C4-2B (cell line): ENCODE measurements at regions not wholly inside any gene's neighbourhood (a gene's known extent, or its start where the extent isn't known, plus 50 kb on each side); places are given as distances from the start of the nearest gene placed in this dataset.
"Not testable (repeated sequence)": the region's sequence is repeated elsewhere in the genome, so short reads cannot be mapped to it uniquely, and the experiment has no call there.

Source experiments
- H3K27ac ChIP-seq: fragments of 450-650 bp; 2 replicates; pipeline ENCODE4 v1.5.1; 2017
- CTCF ChIP-seq: fragments of 450-650 bp; conservative IDR thresholded peaks from 2 replicates; pipeline ENCODE4 v1.5.1; 2017; ENCODE audit warnings: mild to moderate bottlenecking
- ZFX ChIP-seq: fragments of 450-650 bp; IDR thresholded peaks from 2 replicates; pipeline ENCODE4 v1.6.1; 2017

- TF ChIP-seq CTCF (no peak), ZFX (no peak)
- H3K27ac ChIP-seq = no peak overlapping the region
These were observed 133.4 kb downstream of the HNRNPD start for GRCh38 chr4:82240410-82240809.

DNA sequence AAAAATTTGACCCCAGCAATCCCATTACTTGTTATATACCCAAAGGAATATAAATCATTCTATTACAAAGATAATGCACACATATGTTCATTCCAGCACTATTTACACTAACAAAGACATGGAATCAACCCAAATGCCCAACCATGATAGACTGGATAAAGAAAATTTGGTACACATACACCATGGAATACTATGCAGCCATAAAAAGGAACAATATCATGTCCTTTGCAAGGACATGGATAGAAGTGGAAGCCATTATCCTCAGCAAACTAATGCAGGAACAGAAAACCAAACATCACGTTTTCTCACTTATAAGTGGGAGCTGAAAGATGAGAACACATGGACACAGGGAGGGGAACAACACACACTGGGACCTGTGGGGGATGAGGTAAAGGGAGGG, 136.6 kb downstream of the HNRNPD start:
- H3K27ac ChIP-seq = not testable (repeated sequence)

DNA sequence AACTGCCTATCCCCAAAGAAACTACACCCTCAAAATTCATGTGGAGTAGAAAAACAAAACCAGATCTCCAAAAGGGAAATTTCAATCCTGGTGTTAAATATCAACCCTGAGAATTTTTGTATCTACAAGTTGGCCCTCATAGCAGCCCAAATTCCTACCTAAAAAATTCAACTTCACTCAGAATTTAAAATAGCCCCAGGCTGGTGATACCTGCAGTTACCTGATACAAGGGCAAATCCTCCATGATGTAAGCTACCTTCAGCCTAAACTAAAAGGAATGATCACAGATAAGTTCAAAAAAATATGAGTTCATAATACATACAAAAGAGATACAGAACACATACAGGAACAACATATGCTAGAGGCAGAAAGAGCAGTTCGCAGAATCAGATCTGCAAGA, 138.4 kb downstream of the HNRNPD start:
- no peak overlapping the region for H3K27ac ChIP-seq
- TF ChIP-seq ZFX = no peak
- TF ChIP-seq CTCF = no peak

DNA sequence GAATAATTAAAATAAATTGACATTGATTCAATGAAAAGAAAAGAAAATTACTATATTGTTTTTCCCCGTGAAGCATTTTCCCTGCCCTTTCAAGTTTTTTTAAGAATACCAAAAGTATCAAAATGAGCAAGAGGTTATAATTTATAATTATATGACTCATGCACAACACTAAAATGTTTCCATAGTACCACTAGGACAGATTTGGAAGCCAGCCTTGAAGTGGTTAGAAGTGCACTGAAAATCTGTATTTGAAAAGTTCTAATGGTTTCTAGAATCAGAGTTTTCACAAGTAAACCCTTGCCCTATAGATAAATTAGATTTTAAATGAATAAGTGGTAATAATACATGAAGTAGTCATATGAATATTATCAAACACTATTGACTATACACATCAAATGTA, 140.9 kb downstream of the HNRNPD start:
- no peak overlapping the region for H3K27ac ChIP-seq
- no peak for TF ChIP-seq ZFX
- no peak for TF ChIP-seq CTCF

- TF ChIP-seq CTCF (no peak), ZFX (no peak)
- H3K27ac ChIP-seq = no peak overlapping the region
These were observed 142.0 kb downstream of the HNRNPD start for GRCh38 chr4:82231806-82232205.

GRCh38 chr4:82230306-82230705, 143.5 kb downstream of the HNRNPD start:
- no peak for TF ChIP-seq ZFX
- TF ChIP-seq CTCF = no peak

DNA sequence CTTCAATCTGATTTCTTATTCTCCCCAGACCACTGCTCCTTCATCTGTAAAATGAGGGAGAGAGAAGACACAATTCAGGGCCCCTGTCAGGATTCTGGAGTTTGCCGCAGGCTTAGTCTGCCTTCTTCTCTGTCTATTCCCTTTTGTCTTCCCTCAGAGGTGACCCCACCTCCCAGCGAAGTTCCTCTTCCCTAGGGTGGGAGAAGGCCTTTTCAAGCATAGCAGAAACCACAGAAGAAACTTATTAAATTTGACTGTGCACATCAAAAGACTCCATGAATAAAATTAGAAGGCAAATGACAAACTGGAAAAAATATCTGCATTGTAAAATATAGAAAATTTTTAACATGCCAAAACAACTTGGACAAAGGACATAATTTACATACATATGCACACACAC, 148.8 kb downstream of the HNRNPD start:
- TF ChIP-seq ZFX (no peak), CTCF (no peak)
- H3K27ac ChIP-seq = no peak overlapping the region

More at GRCh38 chr4:82230306-82230705, 143.5 kb downstream of the HNRNPD start:
- H3K27ac ChIP-seq = no peak overlapping the region

DNA sequence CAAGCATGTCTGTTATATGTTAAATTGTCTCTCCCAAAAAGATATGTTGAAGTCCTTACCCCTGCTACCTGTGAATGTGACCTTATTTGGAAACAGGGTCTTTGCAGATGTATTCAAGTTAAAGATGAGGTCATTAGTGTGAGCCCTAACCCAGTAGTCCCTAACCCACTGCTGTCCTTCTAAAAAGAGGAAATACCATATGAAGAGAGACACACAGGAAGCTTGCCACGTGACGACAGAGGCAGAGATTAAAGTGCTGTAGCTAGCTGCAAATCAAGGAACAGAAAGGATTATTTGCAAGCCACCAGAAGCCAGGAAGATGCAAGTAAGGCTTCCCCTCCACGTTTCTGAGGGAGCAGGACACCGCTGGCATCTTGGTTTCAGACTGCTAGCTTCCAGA, 150.1 kb downstream of the HNRNPD start:
- TF ChIP-seq ZFX (no peak), CTCF (no peak)
- H3K27ac ChIP-seq = no peak overlapping the region
